Stimulated activated CD4-positive, alpha-beta T cell treated with anti-CD3 and anti-CD28 coated beads, Interleukin-4, amount 100 ng/mL, for 48 hours (primary cell): ENCODE measurements at regions not wholly inside any gene's neighbourhood (a gene's known extent, or its start where the extent isn't known, plus 50 kb on each side); places are given as distances from the start of the nearest gene placed in this dataset.

ENCODE experiments used
- DNase-seq, 2 donors: peaks; one replicate each; pipeline ENCODE4 v3.0.0-alpha.2; 2020; ENCODE audit warnings: low read depth in 2 of 2

GRCh38 chr4:12861422-12861821, 622.7 kb downstream of the RAB28 start:
- no peak for DNase-seq

GRCh38 chr4:12852338-12853307, 631.5 kb downstream of the RAB28 start:
- DNase-seq = no peak

GRCh38 chr4:12846368-12846767, 637.8 kb downstream of the RAB28 start:
- no peak for DNase-seq

- no peak for DNase-seq
These were observed 640.0 kb downstream of the RAB28 start for GRCh38 chr4:12844141-12844540.

- no peak for DNase-seq
These were observed 656.2 kb downstream of the RAB28 start for GRCh38 chr4:12827966-12828365.

GRCh38 chr4:12791536-12791935, 692.6 kb downstream of the RAB28 start:
- DNase-seq = no peak

- DNase-seq = no peak
These were observed 696.9 kb downstream of the RAB28 start for GRCh38 chr4:12787261-12787660.

GRCh38 chr4:12778706-12779105, 705.4 kb downstream of the RAB28 start:
- DNase-seq = no peak

GRCh38 chr4:12778191-12778590, 705.9 kb downstream of the RAB28 start:
- no peak for DNase-seq

- no peak for DNase-seq
These were observed 713.8 kb downstream of the RAB28 start for GRCh38 chr4:12770351-12770750.

GRCh38 chr4:12761694-12762093, 722.4 kb downstream of the RAB28 start:
- no peak for DNase-seq

- no peak for DNase-seq
These were observed 737.0 kb downstream of the RAB28 start for GRCh38 chr4:12747154-12747553.

- no peak for DNase-seq
These were observed 737.9 kb downstream of the RAB28 start for GRCh38 chr4:12746221-12746620.

- DNase-seq = no peak
These were observed 749.6 kb downstream of the RAB28 start for GRCh38 chr4:12734586-12734985.

GRCh38 chr4:12729384-12729783, 754.8 kb downstream of the RAB28 start:
- DNase-seq = no peak

GRCh38 chr4:12724510-12724909, 759.6 kb downstream of the RAB28 start:
- no peak for DNase-seq

GRCh38 chr4:12723849-12724447, 760.2 kb downstream of the RAB28 start:
- DNase-seq = no peak

- DNase-seq = no peak
These were observed 767.2 kb downstream of the RAB28 start for GRCh38 chr4:12716896-12717295.

GRCh38 chr4:12712648-12713339, 771.3 kb downstream of the RAB28 start:
- DNase-seq = no peak

- no peak for DNase-seq
These were observed 776.6 kb downstream of the RAB28 start for GRCh38 chr4:12707381-12708175.

- DNase-seq = no peak
These were observed 781.1 kb downstream of the RAB28 start for GRCh38 chr4:12703036-12703435.

- no peak for DNase-seq
These were observed 782.8 kb downstream of the RAB28 start for GRCh38 chr4:12701384-12701783.
